ENCODE measurements at regions not wholly inside any gene's neighbourhood (a gene's known extent, or its start where the extent isn't known, plus 50 kb on each side); places are given as distances from the start of the nearest gene placed in this dataset.

GRCh38 chr9:85264695-85265094 lies 477.1 kb downstream of the AGTPBP1 start:
- Histone ChIP-seq H3K4me1 (no peaks in the 10 kb centered on the region), H3K27me3 (no peaks in the 10 kb centered on the region), H3K36me3 (no peaks in the 10 kb centered on the region), H3K27ac (no peak overlapping the region), H3K9me3 (no peaks in the 10 kb centered on the region), H3K4me3 (no peak overlapping the region)
- DNase-seq (ENCODE audit: low spot score in 2 of 2): no peak
- TF ChIP-seq POLR2A (IDR thresholded peaks at IDR 0.05) (no peak), CTCF (IDR thresholded peaks at IDR 0.05) (no peak), EP300 (IDR thresholded peaks at IDR 0.05) (no peak), POLR2AphosphoS5 (IDR thresholded peaks at IDR 0.05) (no peak)

- Histone ChIP-seq H3K27me3 (no peaks in the 10 kb centered on the region), H3K27ac (no peak overlapping the region), H3K36me3 (no peaks in the 10 kb centered on the region), H3K9me3 (no peaks in the 10 kb centered on the region), H3K4me1 (peaks cover 5% of the 10 kb centered on the region), H3K4me3 (no peak overlapping the region)
- no peak for TF ChIP-seq POLR2A (IDR thresholded peaks at IDR 0.05)
- no peak for TF ChIP-seq EP300 (IDR thresholded peaks at IDR 0.05)
- TF ChIP-seq CTCF (IDR thresholded peaks at IDR 0.05): no peak
- no peak for TF ChIP-seq POLR2AphosphoS5 (IDR thresholded peaks at IDR 0.05)
- no peak for DNase-seq (ENCODE audit: low spot score in 2 of 2)
- 90% methylated on average over 2 of the region's 2 CpGs for WGBS
Measured at GRCh38 chr9:85263288-85263687, 478.5 kb downstream of the AGTPBP1 start.

- H3K36me3 ChIP-seq: no peaks in the 10 kb centered on the region
- 29% methylated on average over 2 of the region's 2 CpGs for WGBS
- TF ChIP-seq EP300 (IDR thresholded peaks at IDR 0.05) (no peak), POLR2A (IDR thresholded peaks at IDR 0.05) (no peak), POLR2AphosphoS5 (IDR thresholded peaks at IDR 0.05) (no peak), CTCF (IDR thresholded peaks at IDR 0.05) (no peak)
- no peak overlapping the region for H3K4me3 ChIP-seq
- H3K4me1 ChIP-seq: peaks cover 5% of the 10 kb centered on the region
- no peaks in the 10 kb centered on the region for H3K27me3 ChIP-seq
- no peaks in the 10 kb centered on the region for H3K9me3 ChIP-seq
- H3K27ac ChIP-seq: no peak overlapping the region
- DNase-seq (ENCODE audit: low spot score in 2 of 2): no peak
Measured at GRCh38 chr9:85262333-85262732, 479.4 kb downstream of the AGTPBP1 start.

GRCh38 chr9:85260275-85260845 lies 481.4 kb downstream of the AGTPBP1 start:
- Histone ChIP-seq H3K36me3 (no peaks in the 10 kb centered on the region), H3K27ac (no peak overlapping the region), H3K4me3 (no peak overlapping the region), H3K9me3 (no peaks in the 10 kb centered on the region), H3K4me1 (peaks cover 5% of the 10 kb centered on the region), H3K27me3 (no peaks in the 10 kb centered on the region)
- DNase-seq (ENCODE audit: low spot score in 2 of 2): no peak
- WGBS: 98% methylated on average over 2 of the region's 2 CpGs
- TF ChIP-seq POLR2A (IDR thresholded peaks at IDR 0.05): no peak
- TF ChIP-seq CTCF (IDR thresholded peaks at IDR 0.05): no peak
- no peak for TF ChIP-seq EP300 (IDR thresholded peaks at IDR 0.05)
- TF ChIP-seq POLR2AphosphoS5 (IDR thresholded peaks at IDR 0.05): no peak

GRCh38 chr9:85258823-85259370 lies 482.9 kb downstream of the AGTPBP1 start:
- TF ChIP-seq POLR2AphosphoS5 (IDR thresholded peaks at IDR 0.05): no peak
- TF ChIP-seq CTCF (IDR thresholded peaks at IDR 0.05): peak; percentile 25 to 74
- TF ChIP-seq POLR2A (IDR thresholded peaks at IDR 0.05): no peak
- H3K27ac ChIP-seq: no peak overlapping the region
- no peaks in the 10 kb centered on the region for H3K36me3 ChIP-seq
- DNase-seq (ENCODE audit: low spot score in 2 of 2): peak; percentile 71 to 79
- WGBS: 27% methylated on average over 10 of the region's 10 CpGs
- H3K27me3 ChIP-seq: no peaks in the 10 kb centered on the region
- peaks cover 5% of the 10 kb centered on the region for H3K4me1 ChIP-seq
- no peak overlapping the region for H3K4me3 ChIP-seq
- no peaks in the 10 kb centered on the region for H3K9me3 ChIP-seq
